ENCODE measurements at regions not wholly inside any gene's neighbourhood (a gene's known extent, or its start where the extent isn't known, plus 50 kb on each side); places are given as distances from the start of the nearest gene placed in this dataset.

- TF ChIP-seq POLR2A (IDR thresholded peaks at IDR 0.05; ENCODE audit: control extremely low read depth in 1 of 2, low read depth in 2 of 2, low read length in 2 of 2): no peak
- TF ChIP-seq SAP30 (IDR thresholded peaks at IDR 0.05; ENCODE audit: insufficient read depth, insufficient replicate concordance, low read length): no peak
- no peak for TF ChIP-seq YY1 (IDR thresholded peaks at IDR 0.05; ENCODE audit: low read depth, low read length)
- no peak for TF ChIP-seq CTCF (IDR thresholded peaks at IDR 0.05; ENCODE audit: control extremely low read depth in 1 of 3, insufficient read depth in 1 of 3, low read depth in 1 of 3, low read length in 3 of 3)
- no peak for TF ChIP-seq RXRA (IDR thresholded peaks at IDR 0.05; ENCODE audit: insufficient read depth, low read depth, low read length)
- TF ChIP-seq POLR2AphosphoS5 (IDR thresholded peaks at IDR 0.05; ENCODE audit: low read depth, low read length): no peak
- no peak for TF ChIP-seq EZH2 (IDR thresholded peaks at IDR 0.05; ENCODE audit: low read depth, low read length, severe bottlenecking)
- TF ChIP-seq NANOG (IDR thresholded peaks at IDR 0.05; ENCODE audit: insufficient read depth, low read depth, low read length, poor library complexity, severe bottlenecking): no peak
- no peak for TF ChIP-seq USF2 (IDR thresholded peaks at IDR 0.05; ENCODE audit: low read length)
- TF ChIP-seq GTF2F1 (IDR thresholded peaks at IDR 0.05; ENCODE audit: borderline replicate concordance, low read depth, low read length): no peak
- no peak for TF ChIP-seq RBBP5 (IDR thresholded peaks at IDR 0.05; ENCODE audit: borderline replicate concordance, low read depth, low read length)
- TF ChIP-seq TAF1 (IDR thresholded peaks at IDR 0.05; ENCODE audit: low read depth, low read length): no peak
Observed at GRCh38 chr15:95981209-95981608, 349.3 kb upstream of the NR2F2 start.

Measured in H1 (cell line).